Astrocyte (in vitro differentiated cells and primary cell): ENCODE measurements at regions not wholly inside any gene's neighbourhood (a gene's known extent, or its start where the extent isn't known, plus 50 kb on each side); places are given as distances from the start of the nearest gene placed in this dataset.

ENCODE experiments used
- DNase-seq: peaks from one replicate; pipeline ENCODE4 v3.0.0-alpha.2; 2010; ENCODE audit warnings: low read depth
- FAIRE-seq: peaks from 2 replicates; lab custom pipeline; 2011; peaks lifted over from hg19 to GRCh38; lab: Jason Lieb, UNC
- H2AFZ ChIP-seq: 2 replicates; pipeline ENCODE4 v1.6.0; 2012; ENCODE audit warnings: low read depth, low read length, inconsistent platforms
- H3K27ac ChIP-seq: 2 replicates; pipeline ENCODE4 v1.5.1; 2011; ENCODE audit warnings: low read depth, low read length, inconsistent platforms
- H3K27me3 ChIP-seq: 2 replicates; pipeline ENCODE4 v1.6.0; 2011; ENCODE audit warnings: low read length, inconsistent platforms; ENCODE audit not compliant: insufficient read depth
- H3K36me3 ChIP-seq: 2 replicates; pipeline ENCODE4 v1.5.1; 2011; ENCODE audit warnings: low read length, inconsistent platforms; ENCODE audit not compliant: insufficient read depth
- H3K4me1 ChIP-seq: 2 replicates; pipeline ENCODE4 v1.5.1; 2011; ENCODE audit warnings: low read length, inconsistent platforms; ENCODE audit not compliant: insufficient read depth
- H3K4me2 ChIP-seq: 2 replicates; pipeline ENCODE4 v1.6.0; 2012; ENCODE audit warnings: low read length, inconsistent platforms
- H3K4me3 ChIP-seq: 2 replicates; pipeline ENCODE4 v1.5.1; 2011; ENCODE audit warnings: low read depth, mild to moderate bottlenecking, low read length, inconsistent platforms; ENCODE audit not compliant: insufficient read depth
- H3K79me2 ChIP-seq: 2 replicates; pipeline ENCODE4 v1.6.0; 2012; ENCODE audit warnings: mild to moderate bottlenecking, low read length, inconsistent platforms; ENCODE audit not compliant: insufficient read depth
- H3K9ac ChIP-seq: 2 replicates; pipeline ENCODE4 v1.6.0; 2012; ENCODE audit warnings: mild to moderate bottlenecking, low read length, inconsistent platforms
- H3K9me3 ChIP-seq: 2 replicates; pipeline ENCODE4 v1.5.1; 2012; ENCODE audit warnings: low read depth, mild to moderate bottlenecking, low read length, inconsistent platforms; ENCODE audit not compliant: insufficient read depth
- H4K20me1 ChIP-seq: 2 replicates; pipeline ENCODE4 v1.6.0; 2012; ENCODE audit warnings: low read length, inconsistent platforms; ENCODE audit not compliant: insufficient read depth
- H3K27ac Mint-ChIP-seq: one replicate; pipeline ENCODE4 v1.8.0; 2021; ENCODE audit warnings: mild to moderate bottlenecking, mixed read lengths; ENCODE audit not compliant: unreplicated experiment
- H3K27me3 Mint-ChIP-seq: one replicate; pipeline ENCODE4 v1.8.0; 2021; ENCODE audit warnings: low read depth, mixed read lengths; ENCODE audit not compliant: unreplicated experiment
- H3K36me3 Mint-ChIP-seq: one replicate; pipeline ENCODE4 v1.8.0; 2021; ENCODE audit warnings: low read depth, mixed read lengths; ENCODE audit not compliant: unreplicated experiment
- H3K4me1 Mint-ChIP-seq: one replicate; pipeline ENCODE4 v1.8.0; 2021; ENCODE audit warnings: low read depth, mixed read lengths; ENCODE audit not compliant: unreplicated experiment
- H3K4me3 Mint-ChIP-seq: one replicate; pipeline ENCODE4 v1.8.0; 2021; ENCODE audit warnings: mild to moderate bottlenecking, moderate library complexity, mixed read lengths; ENCODE audit not compliant: unreplicated experiment
- H3K9me3 Mint-ChIP-seq: one replicate; pipeline ENCODE4 v1.8.0; 2021; ENCODE audit warnings: mild to moderate bottlenecking, mixed read lengths; ENCODE audit not compliant: unreplicated experiment
- EZH2 ChIP-seq: IDR thresholded peaks from 2 replicates; pipeline ENCODE4 v1.6.1; 2012; ENCODE audit warnings: mild to moderate bottlenecking, low read length, inconsistent platforms; ENCODE audit not compliant: insufficient read depth
- TF ChIP-seq, protein P1 (sequence below): IDR thresholded peaks from 2 replicates; pipeline ENCODE4 v1.5.1; 2011; ENCODE audit warnings: low read depth, mild to moderate bottlenecking, inconsistent platforms, low read length, moderate library complexity; ENCODE audit not compliant: insufficient read depth

DNA sequence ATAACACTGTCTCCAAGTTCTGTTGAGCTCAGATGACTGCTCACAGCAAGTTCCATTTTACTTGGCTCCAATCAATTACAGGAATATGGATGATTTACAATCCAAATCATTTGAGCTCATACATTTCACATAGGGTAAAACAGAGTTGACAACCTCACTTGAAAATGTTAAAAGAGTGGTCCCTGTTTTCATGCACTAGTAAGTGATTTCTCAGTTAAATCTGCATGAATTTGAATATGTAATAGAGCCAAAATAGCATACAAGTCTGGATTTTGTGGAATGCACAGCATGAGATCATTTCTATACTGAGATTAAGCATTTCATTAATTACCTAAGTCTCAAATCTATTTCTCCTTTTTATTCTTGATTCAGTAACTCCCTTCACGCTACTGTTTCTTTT, 217.6 kb downstream of the SIM1 start:
- Mint-ChIP-seq H3K4me1 (no peaks in the 10 kb centered on the region), H3K27me3 (no peaks in the 10 kb centered on the region), H3K36me3 (no peaks in the 10 kb centered on the region), H3K9me3 (no peaks in the 10 kb centered on the region), H3K4me3 (no peak overlapping the region), H3K27ac (no peak overlapping the region)
- no peaks in the 10 kb centered on the region for H3K9me3 ChIP-seq
- H3K9ac ChIP-seq = no peak overlapping the region
- H3K36me3 ChIP-seq = no peaks in the 10 kb centered on the region
- TF ChIP-seq, protein P1, sequence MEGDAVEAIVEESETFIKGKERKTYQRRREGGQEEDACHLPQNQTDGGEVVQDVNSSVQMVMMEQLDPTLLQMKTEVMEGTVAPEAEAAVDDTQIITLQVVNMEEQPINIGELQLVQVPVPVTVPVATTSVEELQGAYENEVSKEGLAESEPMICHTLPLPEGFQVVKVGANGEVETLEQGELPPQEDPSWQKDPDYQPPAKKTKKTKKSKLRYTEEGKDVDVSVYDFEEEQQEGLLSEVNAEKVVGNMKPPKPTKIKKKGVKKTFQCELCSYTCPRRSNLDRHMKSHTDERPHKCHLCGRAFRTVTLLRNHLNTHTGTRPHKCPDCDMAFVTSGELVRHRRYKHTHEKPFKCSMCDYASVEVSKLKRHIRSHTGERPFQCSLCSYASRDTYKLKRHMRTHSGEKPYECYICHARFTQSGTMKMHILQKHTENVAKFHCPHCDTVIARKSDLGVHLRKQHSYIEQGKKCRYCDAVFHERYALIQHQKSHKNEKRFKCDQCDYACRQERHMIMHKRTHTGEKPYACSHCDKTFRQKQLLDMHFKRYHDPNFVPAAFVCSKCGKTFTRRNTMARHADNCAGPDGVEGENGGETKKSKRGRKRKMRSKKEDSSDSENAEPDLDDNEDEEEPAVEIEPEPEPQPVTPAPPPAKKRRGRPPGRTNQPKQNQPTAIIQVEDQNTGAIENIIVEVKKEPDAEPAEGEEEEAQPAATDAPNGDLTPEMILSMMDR = no peak
- TF ChIP-seq EZH2 = no peak
- H3K79me2 ChIP-seq = no peaks in the 10 kb centered on the region
- no peak overlapping the region for H3K4me3 ChIP-seq
- H4K20me1 ChIP-seq = no peaks in the 10 kb centered on the region
- H3K4me2 ChIP-seq = no peak overlapping the region
- DNase-seq = peak; percentile 24
- no peaks in the 10 kb centered on the region for H3K4me1 ChIP-seq
- no peak overlapping the region for H3K27ac ChIP-seq
- no peaks in the 10 kb centered on the region for H3K27me3 ChIP-seq
- no peak for FAIRE-seq
- H2AFZ ChIP-seq = no peak overlapping the region

DNA sequence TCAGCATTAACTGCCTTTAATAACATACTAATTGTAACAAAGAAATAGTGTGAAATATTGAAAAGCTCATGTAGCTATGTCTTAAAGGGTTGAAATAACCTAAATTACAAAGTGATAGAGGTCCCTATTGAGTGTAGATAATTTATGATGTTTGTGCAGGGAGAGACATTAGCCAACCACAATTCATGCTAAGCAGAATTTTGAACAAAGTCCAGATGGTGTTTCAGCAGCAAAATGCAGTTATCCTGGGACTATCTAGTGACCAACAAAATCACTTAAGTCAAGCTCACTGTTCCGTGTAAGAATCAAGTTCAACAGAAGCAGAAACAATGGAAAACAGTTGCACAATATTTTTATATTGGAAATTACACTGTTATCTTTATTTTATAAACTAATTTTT, 218.5 kb downstream of the SIM1 start:
- no peak overlapping the region for H3K27ac Mint-ChIP-seq
- no peak overlapping the region for H3K9ac ChIP-seq

DNA sequence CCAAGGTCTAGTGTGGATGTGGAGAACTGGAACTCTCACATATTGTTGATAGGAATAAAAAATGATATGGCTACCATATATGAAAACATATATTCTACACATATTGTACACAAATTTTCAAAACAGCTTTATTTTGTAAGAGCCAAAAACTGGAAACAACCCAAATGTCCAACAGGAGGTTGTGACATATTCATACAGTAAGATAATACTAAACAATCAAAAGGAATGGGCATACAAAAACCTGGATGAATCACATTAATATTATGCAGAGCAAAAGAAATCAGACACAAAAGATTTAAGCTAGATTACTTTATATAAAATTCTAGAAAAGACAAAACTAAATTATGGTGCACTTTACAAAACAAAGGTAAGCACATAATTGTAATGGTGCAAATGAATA, 223.9 kb downstream of the SIM1 start:
- peaks cover 11% of the 10 kb centered on the region for H3K4me1 Mint-ChIP-seq
- Histone ChIP-seq H3K9me3 (no peaks in the 10 kb centered on the region), H4K20me1 (no peaks in the 10 kb centered on the region), H3K79me2 (no peaks in the 10 kb centered on the region), H3K27ac (no peak overlapping the region), H3K36me3 (no peaks in the 10 kb centered on the region), H3K4me1 (no peaks in the 10 kb centered on the region), H3K9ac (no peak overlapping the region), H2AFZ (no peak overlapping the region), H3K4me3 (no peak overlapping the region), H3K27me3 (no peaks in the 10 kb centered on the region), H3K4me2 (no peak overlapping the region)
- no peaks in the 10 kb centered on the region for H3K36me3 Mint-ChIP-seq
- TF ChIP-seq EZH2 = no peak
- TF ChIP-seq, protein P1 = no peak
- FAIRE-seq (no peak), DNase-seq (no peak)
- no peak overlapping the region for H3K4me3 Mint-ChIP-seq
- H3K9me3 Mint-ChIP-seq = no peaks in the 10 kb centered on the region
- H3K27ac Mint-ChIP-seq = no peak overlapping the region
- H3K27me3 Mint-ChIP-seq = no peaks in the 10 kb centered on the region

More for the DNA sequence above, 218.5 kb downstream of the SIM1 start:
- Histone ChIP-seq H3K27ac (no peak overlapping the region), H4K20me1 (no peaks in the 10 kb centered on the region), H2AFZ (no peak overlapping the region), H3K4me1 (no peaks in the 10 kb centered on the region), H3K4me3 (no peak overlapping the region), H3K36me3 (no peaks in the 10 kb centered on the region), H3K4me2 (no peak overlapping the region), H3K79me2 (no peaks in the 10 kb centered on the region), H3K27me3 (no peaks in the 10 kb centered on the region), H3K9me3 (no peaks in the 10 kb centered on the region)
- H3K9me3 Mint-ChIP-seq = no peaks in the 10 kb centered on the region
- H3K36me3 Mint-ChIP-seq = no peaks in the 10 kb centered on the region
- DNase-seq = peak; percentile 53
- no peak for TF ChIP-seq EZH2
- TF ChIP-seq, protein P1 = no peak
- H3K4me1 Mint-ChIP-seq = no peaks in the 10 kb centered on the region
- no peaks in the 10 kb centered on the region for H3K27me3 Mint-ChIP-seq
- FAIRE-seq = no peak
- H3K4me3 Mint-ChIP-seq = no peak overlapping the region
